ENCODE measurements at regions not wholly inside any gene's neighbourhood (a gene's known extent, or its start where the extent isn't known, plus 50 kb on each side); places are given as distances from the start of the nearest gene placed in this dataset.
"Not testable (repeated sequence)": the region's sequence is repeated elsewhere in the genome, so short reads cannot be mapped to it uniquely, and the experiment has no call there.

DNA sequence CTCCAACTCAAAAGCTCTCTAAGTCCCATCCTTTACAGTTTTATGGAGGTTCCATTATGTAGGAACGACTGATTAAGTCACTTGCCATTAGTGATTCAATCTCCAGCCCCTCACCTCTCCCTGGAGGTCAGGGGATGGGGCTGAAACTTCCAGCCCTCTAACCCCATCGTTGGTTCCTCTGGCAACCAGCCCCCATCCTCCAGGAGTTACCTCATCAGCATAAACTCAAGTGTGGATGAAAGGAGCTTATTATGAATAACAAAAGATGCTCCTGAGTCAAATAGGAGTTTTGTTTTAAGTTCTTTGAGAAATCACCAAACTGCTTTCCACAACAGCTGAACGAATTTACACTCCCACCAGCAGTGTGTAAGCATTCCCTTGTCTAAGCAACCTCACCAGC is 494.3 kb upstream of the AUTS2 start:
- Histone ChIP-seq H3K4me2 (ENCODE audit: low read depth, low read length, poor library complexity, severe bottlenecking) (no peak overlapping the region), H3K4me3 (ENCODE audit: low read length, poor library complexity, severe bottlenecking) (no peak overlapping the region), H3K79me2 (ENCODE audit: insufficient read depth, low read length) (no peaks in the 10 kb centered on the region)

GRCh38 chr7:69105092-69105491 is 493.2 kb upstream of the AUTS2 start:
- no peak for TF ChIP-seq EZH2phosphoT487 (IDR thresholded peaks at IDR 0.05; ENCODE audit: borderline replicate concordance)
- TF ChIP-seq, protein P1, sequence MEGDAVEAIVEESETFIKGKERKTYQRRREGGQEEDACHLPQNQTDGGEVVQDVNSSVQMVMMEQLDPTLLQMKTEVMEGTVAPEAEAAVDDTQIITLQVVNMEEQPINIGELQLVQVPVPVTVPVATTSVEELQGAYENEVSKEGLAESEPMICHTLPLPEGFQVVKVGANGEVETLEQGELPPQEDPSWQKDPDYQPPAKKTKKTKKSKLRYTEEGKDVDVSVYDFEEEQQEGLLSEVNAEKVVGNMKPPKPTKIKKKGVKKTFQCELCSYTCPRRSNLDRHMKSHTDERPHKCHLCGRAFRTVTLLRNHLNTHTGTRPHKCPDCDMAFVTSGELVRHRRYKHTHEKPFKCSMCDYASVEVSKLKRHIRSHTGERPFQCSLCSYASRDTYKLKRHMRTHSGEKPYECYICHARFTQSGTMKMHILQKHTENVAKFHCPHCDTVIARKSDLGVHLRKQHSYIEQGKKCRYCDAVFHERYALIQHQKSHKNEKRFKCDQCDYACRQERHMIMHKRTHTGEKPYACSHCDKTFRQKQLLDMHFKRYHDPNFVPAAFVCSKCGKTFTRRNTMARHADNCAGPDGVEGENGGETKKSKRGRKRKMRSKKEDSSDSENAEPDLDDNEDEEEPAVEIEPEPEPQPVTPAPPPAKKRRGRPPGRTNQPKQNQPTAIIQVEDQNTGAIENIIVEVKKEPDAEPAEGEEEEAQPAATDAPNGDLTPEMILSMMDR (conservative IDR thresholded peaks at IDR 0.05; ENCODE audit: low read length): no peak
- Histone ChIP-seq H3K9ac (ENCODE audit: low read depth, low read length, poor library complexity, severe bottlenecking) (no peak overlapping the region), H4K20me1 (ENCODE audit: insufficient read depth, low read length, poor library complexity, severe bottlenecking) (no peaks in the 10 kb centered on the region)

More for the DNA sequence above, 494.3 kb upstream of the AUTS2 start:
- Histone ChIP-seq H2AFZ (ENCODE audit: low read length) (no peak overlapping the region), H3K9me3 (ENCODE audit: insufficient read depth, low read depth, low read length) (no peaks in the 10 kb centered on the region), H3K36me3 (ENCODE audit: insufficient read depth, low read length) (no peaks in the 10 kb centered on the region), H3K9ac (ENCODE audit: low read depth, low read length, poor library complexity, severe bottlenecking) (no peak overlapping the region), H3K4me1 (ENCODE audit: insufficient read depth, low read length, poor library complexity, severe bottlenecking) (no peaks in the 10 kb centered on the region), H3K9me2 (replicated peaks; ENCODE audit: low read depth, low read length) (no peaks in the 10 kb centered on the region), H3K27me3 (ENCODE audit: insufficient read depth, low read length, poor library complexity, severe bottlenecking) (no peaks in the 10 kb centered on the region), H3F3A (ENCODE audit: low read depth) (no peaks in the 10 kb centered on the region), H4K20me1 (ENCODE audit: insufficient read depth, low read length, poor library complexity, severe bottlenecking) (no peaks in the 10 kb centered on the region)
- TF ChIP-seq EZH2phosphoT487 (IDR thresholded peaks at IDR 0.05; ENCODE audit: borderline replicate concordance): no peak
- TF ChIP-seq, protein P1 (conservative IDR thresholded peaks at IDR 0.05; ENCODE audit: low read length): no peak

GRCh38 chr7:69105981-69106380 is 492.3 kb upstream of the AUTS2 start:
- no peak overlapping the region for H3K9ac ChIP-seq (ENCODE audit: low read depth, low read length, poor library complexity, severe bottlenecking)
- H3K4me3 ChIP-seq (ENCODE audit: low read length, poor library complexity, severe bottlenecking): no peak overlapping the region
- H3K4me1 ChIP-seq (ENCODE audit: insufficient read depth, low read length, poor library complexity, severe bottlenecking): no peaks in the 10 kb centered on the region
- H4K20me1 ChIP-seq (ENCODE audit: insufficient read depth, low read length, poor library complexity, severe bottlenecking): no peaks in the 10 kb centered on the region
- no peaks in the 10 kb centered on the region; the same call in 1 of the 2 replicates for H3K9me3 ChIP-seq (ENCODE audit: insufficient read depth, low read depth, low read length)
- H3K4me2 ChIP-seq (ENCODE audit: low read depth, low read length, poor library complexity, severe bottlenecking): no peak overlapping the region
- no peaks in the 10 kb centered on the region for H3F3A ChIP-seq (ENCODE audit: low read depth)
- H3K36me3 ChIP-seq (ENCODE audit: insufficient read depth, low read length): no peaks in the 10 kb centered on the region
- no peaks in the 10 kb centered on the region for H3K9me2 ChIP-seq (replicated peaks; ENCODE audit: low read depth, low read length)
- no peaks in the 10 kb centered on the region for H3K27me3 ChIP-seq (ENCODE audit: insufficient read depth, low read length, poor library complexity, severe bottlenecking)
- H2AFZ ChIP-seq (ENCODE audit: low read length): no peak overlapping the region
- no peak for TF ChIP-seq EZH2phosphoT487 (IDR thresholded peaks at IDR 0.05; ENCODE audit: borderline replicate concordance)
- TF ChIP-seq, protein P1 (conservative IDR thresholded peaks at IDR 0.05; ENCODE audit: low read length): no peak
- H3K79me2 ChIP-seq (ENCODE audit: insufficient read depth, low read length): no peaks in the 10 kb centered on the region

More at GRCh38 chr7:69105092-69105491, 493.2 kb upstream of the AUTS2 start:
- H3K4me1 ChIP-seq (ENCODE audit: insufficient read depth, low read length, poor library complexity, severe bottlenecking): no peaks in the 10 kb centered on the region
- no peaks in the 10 kb centered on the region for H3K36me3 ChIP-seq (ENCODE audit: insufficient read depth, low read length)
- no peaks in the 10 kb centered on the region for H3K27me3 ChIP-seq (ENCODE audit: insufficient read depth, low read length, poor library complexity, severe bottlenecking)
- no peaks in the 10 kb centered on the region; the same call in 1 of the 2 replicates for H3K9me3 ChIP-seq (ENCODE audit: insufficient read depth, low read depth, low read length)
- no peaks in the 10 kb centered on the region for H3K79me2 ChIP-seq (ENCODE audit: insufficient read depth, low read length)
- no peak overlapping the region for H3K4me3 ChIP-seq (ENCODE audit: low read length, poor library complexity, severe bottlenecking)
- H2AFZ ChIP-seq (ENCODE audit: low read length): no peak overlapping the region
- no peaks in the 10 kb centered on the region for H3K9me2 ChIP-seq (replicated peaks; ENCODE audit: low read depth, low read length)
- H3K4me2 ChIP-seq (ENCODE audit: low read depth, low read length, poor library complexity, severe bottlenecking): no peak overlapping the region
- no peaks in the 10 kb centered on the region for H3F3A ChIP-seq (ENCODE audit: low read depth)

- H3F3A ChIP-seq (ENCODE audit: low read depth); H3K4me2 ChIP-seq (ENCODE audit: low read depth, low read length, poor library complexity, severe bottlenecking); H3K79me2 ChIP-seq (ENCODE audit: insufficient read depth, low read length); H3K9me2 ChIP-seq (replicated peaks; ENCODE audit: low read depth, low read length); H3K4me3 ChIP-seq (ENCODE audit: low read length, poor library complexity, severe bottlenecking); H3K27me3 ChIP-seq (ENCODE audit: insufficient read depth, low read length, poor library complexity, severe bottlenecking); H3K9me3 ChIP-seq (ENCODE audit: insufficient read depth, low read depth, low read length); H3K36me3 ChIP-seq (ENCODE audit: insufficient read depth, low read length); H3K4me1 ChIP-seq (ENCODE audit: insufficient read depth, low read length, poor library complexity, severe bottlenecking); H4K20me1 ChIP-seq (ENCODE audit: insufficient read depth, low read length, poor library complexity, severe bottlenecking); H2AFZ ChIP-seq (ENCODE audit: low read length); H3K9ac ChIP-seq (ENCODE audit: low read depth, low read length, poor library complexity, severe bottlenecking): not testable (repeated sequence)
Measured at GRCh38 chr7:69106449-69106848, 491.8 kb upstream of the AUTS2 start.

DNA sequence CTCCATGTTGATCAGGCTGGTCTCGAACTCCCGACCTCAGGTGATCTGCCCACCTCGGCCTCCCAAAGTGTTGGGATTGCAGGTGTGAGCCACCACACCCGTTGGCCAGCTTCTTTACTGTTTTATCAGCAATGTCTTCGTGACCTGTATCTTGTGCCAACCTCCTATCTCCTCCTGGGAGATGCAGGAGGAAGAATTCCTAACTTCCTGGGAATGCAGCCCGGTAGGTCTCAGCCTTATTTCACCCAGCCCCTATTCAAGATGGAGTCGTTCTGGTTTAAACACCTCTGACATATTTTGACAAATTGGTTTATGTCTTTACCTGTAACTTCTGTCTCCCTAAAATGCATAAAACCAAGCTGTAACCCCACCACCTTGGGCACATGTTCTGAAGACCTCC is 491.3 kb upstream of the AUTS2 start:
- not testable (repeated sequence) for H3K4me2 ChIP-seq (ENCODE audit: low read depth, low read length, poor library complexity, severe bottlenecking); H4K20me1 ChIP-seq (ENCODE audit: insufficient read depth, low read length, poor library complexity, severe bottlenecking); H3F3A ChIP-seq (ENCODE audit: low read depth); H3K4me1 ChIP-seq (ENCODE audit: insufficient read depth, low read length, poor library complexity, severe bottlenecking); H3K4me3 ChIP-seq (ENCODE audit: low read length, poor library complexity, severe bottlenecking); H3K9me3 ChIP-seq (ENCODE audit: insufficient read depth, low read depth, low read length); H3K9me2 ChIP-seq (replicated peaks; ENCODE audit: low read depth, low read length); H2AFZ ChIP-seq (ENCODE audit: low read length); H3K9ac ChIP-seq (ENCODE audit: low read depth, low read length, poor library complexity, severe bottlenecking); H3K36me3 ChIP-seq (ENCODE audit: insufficient read depth, low read length); H3K79me2 ChIP-seq (ENCODE audit: insufficient read depth, low read length); H3K27me3 ChIP-seq (ENCODE audit: insufficient read depth, low read length, poor library complexity, severe bottlenecking)
